ENCODE measurements at regions not wholly inside any gene's neighbourhood (a gene's known extent, or its start where the extent isn't known, plus 50 kb on each side); places are given as distances from the start of the nearest gene placed in this dataset.
A peak's percentile ranks its signal among the peaks of the same experiment; 100 is the strongest.

DNA sequence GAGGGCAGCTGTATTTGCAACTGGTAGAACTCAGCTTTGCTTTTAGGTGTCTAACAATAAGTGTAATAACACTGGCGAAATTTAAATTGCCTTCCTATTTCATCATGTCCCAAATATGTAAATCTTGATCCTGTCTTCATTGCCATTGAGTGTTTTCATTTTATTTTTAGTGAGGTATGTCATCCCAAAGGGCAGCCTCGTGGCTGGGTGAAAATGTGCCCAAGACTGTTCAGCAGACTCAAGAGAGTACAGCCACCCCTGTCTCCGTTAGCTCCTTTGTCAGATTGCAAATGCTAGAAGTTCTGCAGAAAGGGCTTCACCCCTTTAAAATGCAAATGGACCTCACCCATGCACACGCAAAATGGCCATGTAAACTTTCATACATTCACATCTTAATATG is 278.8 kb downstream of the RND3 start:
- Histone ChIP-seq H3K9me1 (ENCODE audit: control insufficient read depth, insufficient read depth, low read length) (no peaks in the 10 kb centered on the region), H4K20me1 (replicated peaks; ENCODE audit: control insufficient read depth, insufficient read depth, low read length) (no peaks in the 10 kb centered on the region), H2AFZ (ENCODE audit: low read depth, low read length) (no peak overlapping the region), H3K9ac (ENCODE audit: insufficient read depth in 1 of 2, low read depth in 2 of 2, low read length in 2 of 2) (no peak overlapping the region), H3K4me1 (replicated peaks in 1 of 2; ENCODE audit: control insufficient read depth in 2 of 2, insufficient read depth in 2 of 2, low read length in 2 of 2) (no peaks in the 10 kb centered on the region), H3K27ac (ENCODE audit: extremely low read depth, low read depth, low read length) (no peak overlapping the region), H3K36me3 (ENCODE audit: control insufficient read depth, insufficient read depth, low read length) (no peaks in the 10 kb centered on the region), H3K27me3 (ENCODE audit: control insufficient read depth in 2 of 2, insufficient read depth in 2 of 2, low read length in 2 of 2) (no peaks in the 10 kb centered on the region), H3K4me2 (ENCODE audit: insufficient read depth, low read length) (no peak overlapping the region), H3K9me3 (replicated peaks; ENCODE audit: control insufficient read depth, insufficient read depth, low read depth, low read length) (no peaks in the 10 kb centered on the region; the same call in 1 of the 2 replicates), H3K79me2 (ENCODE audit: control insufficient read depth, insufficient read depth, low read length) (no peaks in the 10 kb centered on the region), H3K4me3 (no peak overlapping the region)
- intact Hi-C loops (cut with micrococcal nuclease) (no loop called here), in situ Hi-C loops (cut with MboI) (no loop called here)
- ChIA-PET POLR2A (no interaction called here), CTCF (ENCODE audit: low intra/inter-chr PET ratio) (no interaction called here)
- 1% methylated on average over 4 of the region's 4 CpGs for WGBS (ENCODE audit: insufficient coverage, low coverage, missing lambda C conversion rate)
- BruUV-seq (replicated peaks): no TSS peak
- FAIRE-seq: no peak
- DNase-seq (ENCODE audit: extremely low read depth in 1 of 4, low spot score in 3 of 4): no peak
- no peak for ATAC-seq
- TF ChIP-seq ZNF445 (CRISPR knock-in tag; IDR thresholded peaks at IDR 0.05; ENCODE audit: low read depth) (no peak), CEBPG (CRISPR knock-in tag; IDR thresholded peaks at IDR 0.05) (no peak), CEBPG (tag; conservative IDR thresholded peaks at IDR 0.05 in 1 of 2, IDR thresholded peaks at IDR 0.05 in 1 of 2) (0 out of 4 replicates have a peak, but pooled peaks of 1 of the 2 experiments have one; percentile 21)

GRCh38 chr2:150207979-150208378 is 279.5 kb downstream of the RND3 start:
- WGBS (ENCODE audit: insufficient coverage, low coverage, missing lambda C conversion rate): 1% methylated on average over 3 of the region's 3 CpGs
- BruUV-seq (replicated peaks): no TSS peak
- intact Hi-C loops (cut with micrococcal nuclease) (no loop called here), in situ Hi-C loops (cut with MboI) (no loop called here)
- ChIA-PET POLR2A (no interaction called here), CTCF (ENCODE audit: low intra/inter-chr PET ratio) (no interaction called here)
- H3K27ac ChIP-seq (ENCODE audit: extremely low read depth, low read depth, low read length): no peak overlapping the region
- H3K9ac ChIP-seq (ENCODE audit: insufficient read depth in 1 of 2, low read depth in 2 of 2, low read length in 2 of 2): no peak overlapping the region
- H3K9me1 ChIP-seq (ENCODE audit: control insufficient read depth, insufficient read depth, low read length): no peaks in the 10 kb centered on the region
- ATAC-seq: no peak
- H3K36me3 ChIP-seq (ENCODE audit: control insufficient read depth, insufficient read depth, low read length): no peaks in the 10 kb centered on the region
- no peak overlapping the region for H3K4me3 ChIP-seq
- H3K9me3 ChIP-seq (replicated peaks; ENCODE audit: control insufficient read depth, insufficient read depth, low read depth, low read length): no peaks in the 10 kb centered on the region; the same call in 1 of the 2 replicates
- no peaks in the 10 kb centered on the region for H3K27me3 ChIP-seq (ENCODE audit: control insufficient read depth in 2 of 2, insufficient read depth in 2 of 2, low read length in 2 of 2)
- no peak for FAIRE-seq
- no peaks in the 10 kb centered on the region for H3K4me1 ChIP-seq (replicated peaks in 1 of 2; ENCODE audit: control insufficient read depth in 2 of 2, insufficient read depth in 2 of 2, low read length in 2 of 2)
- H3K4me2 ChIP-seq (ENCODE audit: insufficient read depth, low read length): no peak overlapping the region
- no peak for DNase-seq (ENCODE audit: extremely low read depth in 1 of 4, low spot score in 3 of 4)
- no peaks in the 10 kb centered on the region for H4K20me1 ChIP-seq (replicated peaks; ENCODE audit: control insufficient read depth, insufficient read depth, low read length)
- no peaks in the 10 kb centered on the region for H3K79me2 ChIP-seq (ENCODE audit: control insufficient read depth, insufficient read depth, low read length)
- no peak overlapping the region for H2AFZ ChIP-seq (ENCODE audit: low read depth, low read length)
- TF ChIP-seq SIX5 (IDR thresholded peaks at IDR 0.05; ENCODE audit: borderline replicate concordance in 1 of 2, insufficient read depth in 1 of 2, low read depth in 1 of 2, low read length in 2 of 2) (no peak), HSF4 (CRISPR knock-in tag; IDR thresholded peaks at IDR 0.05; ENCODE audit: borderline replicate concordance) (no peak), ZNF121 (CRISPR knock-in tag; conservative IDR thresholded peaks at IDR 0.05) (no peak), ZNF3 (CRISPR knock-in tag; IDR thresholded peaks at IDR 0.05) (no peak), EGR1 (conservative IDR thresholded peaks at IDR 0.05) (no peak), ILK (tag; IDR thresholded peaks at IDR 0.05; ENCODE audit: borderline replicate concordance, low read depth) (no peak), CBX1 (IDR thresholded peaks at IDR 0.05; ENCODE audit: low read depth) (no peak), ATF2 (CRISPR knock-in tag; IDR thresholded peaks at IDR 0.05) (no peak), ZBTB11 (CRISPR knock-in tag; IDR thresholded peaks at IDR 0.05) (no peak)

Data from K562 (cell line).